Jurkat, Clone E6-1 (cell line): ENCODE measurements at regions not wholly inside any gene's neighbourhood (a gene's known extent, or its start where the extent isn't known, plus 50 kb on each side); places are given as distances from the start of the nearest gene placed in this dataset.
"Not testable (repeated sequence)": the region's sequence is repeated elsewhere in the genome, so short reads cannot be mapped to it uniquely, and the experiment has no call there.

Source experiments
- DNase-seq: peaks from one replicate; pipeline ENCODE4 v3.0.0-alpha.2; 2011; ENCODE audit warnings: low read depth, low spot score
- H3K4me3 ChIP-seq: 2 replicates; pipeline ENCODE4 v1.5.1; 2011; ENCODE audit warnings: mild to moderate bottlenecking, low read length, control low read depth, moderate library complexity

DNA sequence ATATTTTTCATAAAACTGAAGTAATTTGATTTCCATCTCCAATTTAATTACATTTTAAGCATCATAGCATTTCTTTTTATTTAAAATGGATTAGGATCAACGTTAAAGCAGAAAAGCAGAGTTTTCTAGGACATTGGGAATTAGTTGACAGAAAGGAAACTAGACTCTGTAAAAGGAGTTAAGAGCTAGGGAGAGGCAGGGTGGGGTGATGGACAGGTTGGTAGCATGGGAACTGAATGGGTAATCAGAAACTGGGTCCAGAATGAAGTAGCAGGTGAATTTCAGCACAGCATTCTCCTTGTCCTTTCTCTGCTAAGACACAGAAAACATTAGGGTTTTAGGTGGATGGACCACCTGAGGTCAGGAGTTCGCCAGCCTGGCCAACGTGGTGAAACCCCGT is 97.6 kb downstream of the ANAPC4 start:
- no peak for DNase-seq
- no peak overlapping the region for H3K4me3 ChIP-seq

DNA sequence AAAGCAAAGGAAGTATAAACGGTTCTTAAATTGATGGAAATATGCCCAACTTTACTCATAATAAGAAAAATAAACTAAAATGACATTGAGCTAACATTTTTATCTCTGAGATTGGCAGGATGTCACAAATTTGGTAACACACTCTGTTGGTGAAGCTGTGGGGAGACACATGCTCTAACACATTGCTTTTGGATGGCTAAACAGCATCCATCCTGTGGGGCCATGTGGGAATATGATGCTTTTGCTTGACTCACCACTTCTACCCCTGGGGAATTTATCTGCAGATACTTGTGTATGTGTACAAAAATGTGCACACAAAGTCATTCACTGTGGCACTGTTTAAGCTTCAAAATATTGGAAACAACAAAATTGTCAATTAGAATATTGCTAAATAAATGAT is 100.2 kb downstream of the ANAPC4 start:
- DNase-seq: no peak
- H3K4me3 ChIP-seq: no peak overlapping the region

DNA sequence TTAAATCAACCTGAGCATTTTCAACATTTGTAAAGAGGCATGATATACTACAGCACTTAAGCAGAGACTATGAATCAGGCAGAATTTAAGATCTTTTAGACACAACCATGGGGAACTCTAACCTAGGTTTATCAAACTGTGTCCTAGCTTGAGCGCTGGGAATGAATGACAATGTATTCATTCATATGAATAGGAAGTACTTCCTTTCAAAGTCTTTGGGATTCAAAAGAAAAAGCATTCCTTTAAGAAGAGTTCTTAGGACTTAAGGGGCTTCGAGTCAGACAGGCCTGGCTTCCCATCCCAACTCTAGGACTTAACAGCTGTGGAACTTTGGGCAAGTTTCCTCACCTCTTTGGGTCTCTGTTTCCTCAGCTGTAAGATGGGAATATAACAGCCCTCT is 104.6 kb downstream of the ANAPC4 start:
- no peak overlapping the region for H3K4me3 ChIP-seq
- DNase-seq: no peak

- DNase-seq: peak; percentile 6
- no peak overlapping the region for H3K4me3 ChIP-seq
Observed at GRCh38 chr4:25484243-25484721, 107.2 kb downstream of the ANAPC4 start.

DNA sequence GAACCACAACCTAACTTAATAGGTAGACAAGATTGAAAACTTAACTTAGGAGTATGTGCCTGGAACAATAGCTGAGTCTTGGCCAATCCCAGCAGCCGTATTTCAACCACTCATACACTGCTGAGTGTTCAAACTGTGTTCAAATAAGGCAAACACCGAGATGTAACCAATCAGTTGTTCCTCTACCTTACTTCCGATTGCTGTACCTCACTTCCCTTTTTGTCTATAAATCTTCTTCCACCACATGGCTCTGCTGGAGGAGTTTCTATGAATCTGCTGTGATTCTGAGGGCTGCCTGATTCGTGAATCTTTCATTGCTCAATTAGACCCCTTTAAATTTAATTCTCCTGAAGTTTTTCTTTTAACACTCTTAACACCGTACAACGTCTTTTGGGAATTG is 108.0 kb downstream of the ANAPC4 start:
- no peak for DNase-seq
- no peak overlapping the region for H3K4me3 ChIP-seq

- no peak overlapping the region for H3K4me3 ChIP-seq
- no peak for DNase-seq
Observed at GRCh38 chr4:25486171-25486570, 109.1 kb downstream of the ANAPC4 start.

GRCh38 chr4:25487155-25487554 is 110.1 kb downstream of the ANAPC4 start:
- no peak for DNase-seq
- H3K4me3 ChIP-seq: no peak overlapping the region

DNA sequence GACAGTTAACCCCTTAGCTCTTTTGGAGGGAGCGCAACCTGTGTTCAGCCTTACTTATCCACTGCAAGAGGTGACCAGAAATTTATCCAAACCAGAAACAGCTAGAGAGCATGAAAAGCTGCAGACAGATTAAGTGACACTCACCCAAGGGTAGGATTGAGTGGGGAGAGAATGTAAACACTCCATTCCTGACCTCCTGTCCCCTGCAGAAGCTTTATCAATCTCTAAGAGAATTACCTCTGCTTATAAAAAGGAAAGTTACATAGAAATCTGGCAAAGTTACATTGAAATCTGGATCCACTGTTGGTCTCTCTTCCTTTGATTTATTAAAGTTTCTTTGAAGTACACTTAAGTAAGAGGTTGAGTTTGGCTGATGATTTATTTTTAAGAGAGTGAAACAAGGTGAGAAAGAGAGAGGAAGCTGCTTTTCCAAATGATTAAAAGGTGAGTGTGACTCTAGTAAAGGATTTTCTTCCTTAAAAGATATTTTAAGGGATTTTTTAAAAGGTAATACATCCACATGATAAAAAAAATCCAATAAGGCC is 112.3 kb downstream of the ANAPC4 start:
- DNase-seq: no peak
- H3K4me3 ChIP-seq: no peak overlapping the region

DNA sequence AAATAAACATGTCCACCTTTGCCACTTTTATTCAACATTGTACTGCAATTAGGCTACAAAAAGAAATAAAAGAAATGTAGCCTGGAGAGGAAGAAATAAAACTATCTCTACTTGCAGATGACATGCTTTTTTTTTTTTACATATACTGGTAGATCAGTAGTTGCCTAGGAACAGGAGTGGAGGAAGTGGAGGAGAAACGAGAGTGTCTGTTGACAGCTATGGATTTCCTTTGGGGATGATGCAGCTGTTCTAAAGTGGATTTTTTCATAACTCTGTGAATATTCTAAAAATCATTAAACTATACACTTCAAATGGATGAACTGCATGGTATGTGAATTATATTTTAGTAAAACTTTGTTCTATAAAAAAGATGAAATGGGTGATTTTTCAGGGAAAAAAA is 116.4 kb downstream of the ANAPC4 start:
- no peak for DNase-seq
- H3K4me3 ChIP-seq: no peak overlapping the region

DNA sequence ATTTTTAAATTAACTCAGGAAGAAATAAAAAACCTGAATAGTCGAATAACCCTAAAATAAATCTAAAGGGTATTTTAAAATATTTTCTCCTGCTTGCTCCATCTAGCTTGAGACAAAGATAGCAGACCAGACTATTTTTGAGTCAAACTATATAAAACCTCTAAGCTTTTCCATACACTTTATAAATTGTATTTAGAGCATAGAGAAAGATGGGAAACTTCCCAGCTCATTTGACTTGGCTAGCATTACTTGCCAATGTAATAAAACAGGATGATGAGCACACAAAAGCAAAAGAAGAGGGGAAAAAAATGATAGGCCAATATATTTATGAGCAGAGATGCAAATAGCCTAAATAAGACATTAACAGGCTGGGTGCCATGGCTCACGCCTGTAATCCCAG is 117.1 kb downstream of the ANAPC4 start:
- H3K4me3 ChIP-seq: no peak overlapping the region
- DNase-seq: no peak

- DNase-seq: no peak
Observed at GRCh38 chr4:25500626-25501316, 123.7 kb downstream of the ANAPC4 start.

GRCh38 chr4:25502115-25502514 is 125.1 kb downstream of the ANAPC4 start:
- no peak for DNase-seq
- H3K4me3 ChIP-seq: no peak overlapping the region

More at GRCh38 chr4:25500626-25501316, 123.7 kb downstream of the ANAPC4 start:
- no peak overlapping the region for H3K4me3 ChIP-seq

- no peak for DNase-seq
- no peak overlapping the region for H3K4me3 ChIP-seq
Observed at GRCh38 chr4:25503779-25504178, 126.7 kb downstream of the ANAPC4 start.

GRCh38 chr4:25504932-25505636 is 128.0 kb downstream of the ANAPC4 start:
- DNase-seq: no peak
- H3K4me3 ChIP-seq: no peak overlapping the region

GRCh38 chr4:25505637-25505991 is 128.6 kb downstream of the ANAPC4 start:
- no peak for DNase-seq
- H3K4me3 ChIP-seq: no peak overlapping the region

DNA sequence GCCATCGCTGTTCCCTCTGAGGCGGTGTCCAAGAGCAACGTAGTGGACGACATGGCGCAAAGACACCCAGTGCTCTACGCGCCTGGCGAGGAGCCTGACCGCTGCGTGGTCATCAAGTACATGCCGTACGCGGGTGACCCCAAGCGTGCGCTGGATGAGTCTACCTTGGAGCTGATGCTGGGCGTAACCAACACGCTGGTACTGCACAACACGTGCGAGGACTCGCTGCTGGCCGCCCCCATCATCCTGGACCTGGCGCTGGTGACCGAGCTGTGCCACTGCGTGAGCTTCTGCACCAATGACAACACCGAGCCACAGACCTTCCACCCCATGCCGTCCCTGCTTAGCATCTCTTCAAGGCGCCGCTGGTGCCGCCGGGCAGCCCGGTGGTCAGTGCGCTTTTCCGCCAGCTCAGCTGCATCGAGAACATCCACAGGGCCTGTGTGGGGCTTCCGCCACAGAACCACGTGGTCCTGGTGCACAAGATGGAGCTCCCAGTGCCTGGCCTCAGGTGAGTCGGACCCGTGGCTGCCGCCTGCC is 129.0 kb downstream of the ANAPC4 start:
- H3K4me3 ChIP-seq: no peak overlapping the region
- DNase-seq: no peak

DNA sequence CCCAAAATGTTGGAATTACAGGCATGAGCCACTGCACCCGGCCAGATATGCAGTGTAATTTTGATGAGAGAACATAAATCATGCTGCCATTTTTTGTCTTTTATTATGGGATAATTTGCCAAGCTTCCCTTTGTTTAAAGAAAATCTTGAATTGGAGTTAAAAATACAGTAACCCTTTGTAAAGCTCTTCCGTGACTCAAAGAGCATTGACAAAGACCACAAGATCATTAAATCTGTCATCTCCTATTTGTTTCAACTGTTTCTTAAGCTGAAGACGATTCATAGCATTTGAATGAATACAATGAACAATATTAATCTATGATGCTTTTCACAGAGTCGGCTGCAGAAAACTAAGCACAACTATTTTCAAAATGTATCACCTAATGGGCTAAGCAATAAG is 132.6 kb downstream of the ANAPC4 start:
- H3K4me3 ChIP-seq: no peak overlapping the region
- DNase-seq: no peak

GRCh38 chr4:25511823-25512222 is 134.8 kb downstream of the ANAPC4 start:
- not testable (repeated sequence) for DNase-seq, H3K4me3 ChIP-seq

DNA sequence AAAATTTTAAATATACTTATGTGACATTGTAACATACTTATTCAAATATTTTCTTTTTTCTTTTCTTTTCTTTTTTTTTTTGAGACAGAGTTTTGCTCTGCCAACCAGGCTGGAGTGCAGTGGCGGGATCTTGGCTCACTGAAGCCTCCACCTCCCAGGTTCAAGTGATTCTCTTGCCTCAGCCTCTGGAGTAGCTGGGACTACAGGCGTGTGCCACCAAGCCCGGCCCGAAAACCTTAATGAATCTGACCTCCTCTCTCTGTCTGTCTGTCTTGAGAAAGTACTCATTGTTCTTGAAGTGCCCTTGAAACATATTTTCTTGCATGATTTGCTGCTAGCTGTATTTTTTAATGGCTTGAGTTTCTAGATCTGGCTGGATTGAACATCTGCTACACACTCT is 136.8 kb downstream of the ANAPC4 start:
- no peak for DNase-seq
- H3K4me3 ChIP-seq: no peak overlapping the region

- H3K4me3 ChIP-seq: no peak overlapping the region
- no peak for DNase-seq
Observed at GRCh38 chr4:25523405-25523804, 132.2 kb upstream of the SLC34A2 start.
